Fibroblast of villous mesenchyme (primary cell): ENCODE measurements at regions not wholly inside any gene's neighbourhood (a gene's known extent, or its start where the extent isn't known, plus 50 kb on each side); places are given as distances from the start of the nearest gene placed in this dataset.

Source experiments
- DNase-seq: peaks from one replicate; pipeline ENCODE4 v3.0.0-alpha.2; 2010; ENCODE audit warnings: low read depth
- H3K4me3 ChIP-seq: 2 replicates; pipeline ENCODE4 v1.5.1; 2011; ENCODE audit warnings: low read depth, mild to moderate bottlenecking, low read length
- CTCF ChIP-seq: IDR thresholded peaks from 2 replicates; pipeline ENCODE4 v1.5.1; 2012; ENCODE audit warnings: low read depth, mild to moderate bottlenecking, low read length; ENCODE audit not compliant: insufficient read depth

GRCh38 chr16:86709902-86710601 lies 131.7 kb downstream of the FOXL1 start:
- DNase-seq, result no peak
- no peak for TF ChIP-seq CTCF
- H3K4me3 ChIP-seq, result no peak overlapping the region

- H3K4me3 ChIP-seq, result no peak overlapping the region
- no peak for TF ChIP-seq CTCF
- no peak for DNase-seq
Observed at GRCh38 chr16:86710602-86710950, 132.2 kb downstream of the FOXL1 start.

GRCh38 chr16:86712158-86713009 lies 134.0 kb downstream of the FOXL1 start:
- no peak overlapping the region for H3K4me3 ChIP-seq
- DNase-seq, result no peak
- TF ChIP-seq CTCF, result no peak

GRCh38 chr16:86713021-86713631 lies 134.8 kb downstream of the FOXL1 start:
- no peak overlapping the region for H3K4me3 ChIP-seq
- no peak for TF ChIP-seq CTCF
- DNase-seq, result no peak

GRCh38 chr16:86714166-86714565 lies 135.8 kb downstream of the FOXL1 start:
- no peak for DNase-seq
- TF ChIP-seq CTCF, result no peak
- H3K4me3 ChIP-seq, result no peak overlapping the region

- no peak for DNase-seq
- H3K4me3 ChIP-seq, result no peak overlapping the region
- no peak for TF ChIP-seq CTCF
Observed at GRCh38 chr16:86716649-86717048, 138.3 kb downstream of the FOXL1 start.
